DMS114 treated with DMSO at 0.1 percent for 48 hours (cell line): ENCODE measurements at regions not wholly inside any gene's neighbourhood (a gene's known extent, or its start where the extent isn't known, plus 50 kb on each side); places are given as distances from the start of the nearest gene placed in this dataset.

Experiments
- DNase-seq: peaks from one replicate; lab custom pipeline; 2025; ENCODE audit not compliant: unreplicated experiment; lab: John Stamatoyannopoulos, UW

GRCh38 chr16:7185689-7186088, 147.0 kb upstream of the RBFOX1 start:
- no peak for DNase-seq

DNA sequence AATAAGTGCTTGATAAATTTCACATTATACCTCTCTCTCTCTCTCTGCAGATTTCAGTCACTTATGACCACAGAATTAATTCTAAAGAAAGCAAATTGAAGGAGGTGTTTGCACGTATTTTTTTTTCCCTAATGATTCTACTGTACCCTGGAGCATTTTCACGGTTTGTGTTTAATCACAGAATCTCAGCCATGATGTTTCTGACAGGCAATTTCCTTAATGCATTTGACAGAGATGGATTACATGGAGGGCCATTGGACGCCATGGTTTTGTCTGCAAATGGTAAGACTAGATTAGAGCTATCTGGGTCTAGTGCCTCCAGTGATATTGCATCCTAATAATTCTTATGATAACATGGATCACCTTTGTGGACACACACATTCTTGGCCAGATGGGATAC, 147.5 kb upstream of the RBFOX1 start:
- DNase-seq, result no peak

GRCh38 chr16:7183768-7184167, 148.9 kb upstream of the RBFOX1 start:
- DNase-seq, result no peak

DNA sequence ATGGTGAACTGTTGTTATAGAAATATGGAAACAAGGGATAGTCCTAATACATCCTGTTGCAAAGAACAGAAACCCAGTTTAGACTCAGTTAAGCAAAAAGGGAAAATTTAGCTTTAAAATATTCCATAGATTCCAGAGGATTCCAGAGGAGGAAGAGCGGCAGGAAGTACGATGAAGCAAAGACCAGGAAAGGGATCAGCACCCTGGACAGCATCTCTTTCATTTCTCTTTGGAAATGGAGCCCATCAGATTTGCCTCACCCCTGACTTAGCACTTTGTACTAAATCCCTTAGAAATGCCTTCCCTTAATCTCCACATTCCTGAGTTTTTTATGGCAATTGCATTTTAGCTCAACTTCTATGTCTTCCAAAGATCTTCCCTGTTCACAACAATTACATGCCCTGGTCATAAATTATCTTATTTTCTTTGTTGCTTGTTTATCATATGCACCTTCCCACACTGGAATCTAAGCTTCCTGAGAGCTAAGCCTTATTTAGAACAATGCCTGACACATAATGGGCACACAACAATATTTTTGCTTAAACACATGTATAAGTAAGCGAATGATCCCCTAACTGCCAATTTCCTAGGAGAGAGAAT, 150.0 kb upstream of the RBFOX1 start:
- no peak for DNase-seq

GRCh38 chr16:7177875-7178274, 154.8 kb upstream of the RBFOX1 start:
- DNase-seq, result no peak

GRCh38 chr16:7171151-7171550, 161.5 kb upstream of the RBFOX1 start:
- no peak for DNase-seq

DNA sequence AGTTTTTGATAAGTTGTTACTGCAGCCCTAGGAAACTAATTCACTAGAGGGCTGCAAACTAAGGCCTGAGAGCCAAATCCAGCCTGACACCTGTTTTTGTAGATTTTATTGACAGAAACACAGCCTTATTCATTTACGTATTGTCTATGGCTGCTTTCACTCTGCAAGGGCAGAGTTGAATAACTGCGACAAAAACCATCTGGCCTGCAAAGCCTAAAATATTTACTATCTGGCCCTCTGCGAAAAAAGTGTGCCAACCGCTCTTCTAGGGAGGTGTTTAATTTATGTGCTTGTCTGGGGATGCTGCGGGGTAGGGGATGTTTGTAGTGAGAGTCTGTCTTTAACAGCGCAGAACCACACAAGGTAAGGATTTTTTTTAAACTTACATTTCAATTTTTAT, 165.0 kb upstream of the RBFOX1 start:
- DNase-seq, result no peak

- DNase-seq, result no peak
Measured at GRCh38 chr16:7161891-7162290, 170.8 kb upstream of the RBFOX1 start.

DNA sequence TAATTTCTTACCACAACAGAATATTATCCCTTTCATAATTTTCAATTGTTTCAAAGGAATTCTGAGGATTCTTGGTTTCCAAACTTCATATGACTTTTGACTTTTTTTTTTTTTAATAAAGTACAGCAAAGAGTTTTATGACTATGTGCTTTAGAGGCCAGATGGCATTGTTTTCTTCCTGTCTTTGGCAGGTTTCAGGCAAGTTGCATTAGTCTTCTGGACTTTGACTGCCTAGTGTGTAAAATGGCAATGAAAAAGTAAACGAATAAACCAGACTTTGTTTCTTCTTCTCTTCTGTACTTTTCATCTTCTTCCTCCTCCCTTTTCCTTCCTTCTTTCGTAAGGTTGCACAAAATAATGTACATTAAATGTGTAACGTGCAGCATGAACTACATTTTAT, 172.6 kb upstream of the RBFOX1 start:
- no peak for DNase-seq

DNA sequence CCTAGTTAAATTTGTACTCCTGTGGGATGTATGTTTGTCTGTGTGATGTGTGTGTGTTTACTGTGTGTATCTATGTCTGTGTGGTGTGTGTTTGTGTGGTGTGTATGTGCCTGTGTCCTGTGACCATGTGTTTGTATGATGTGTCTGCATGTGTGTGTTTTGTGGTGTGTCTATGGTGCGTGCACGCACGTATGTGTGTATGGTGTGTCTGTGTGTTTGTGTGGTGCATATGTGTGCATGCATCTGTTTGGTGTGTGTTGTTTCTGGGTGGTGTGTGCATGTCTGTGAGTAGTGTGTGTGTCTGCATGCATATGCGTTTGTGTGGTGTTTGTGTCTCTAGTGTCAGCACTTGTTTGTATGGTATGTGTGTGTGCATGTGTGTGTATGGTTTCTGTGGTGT, 174.2 kb upstream of the RBFOX1 start:
- no peak for DNase-seq

DNA sequence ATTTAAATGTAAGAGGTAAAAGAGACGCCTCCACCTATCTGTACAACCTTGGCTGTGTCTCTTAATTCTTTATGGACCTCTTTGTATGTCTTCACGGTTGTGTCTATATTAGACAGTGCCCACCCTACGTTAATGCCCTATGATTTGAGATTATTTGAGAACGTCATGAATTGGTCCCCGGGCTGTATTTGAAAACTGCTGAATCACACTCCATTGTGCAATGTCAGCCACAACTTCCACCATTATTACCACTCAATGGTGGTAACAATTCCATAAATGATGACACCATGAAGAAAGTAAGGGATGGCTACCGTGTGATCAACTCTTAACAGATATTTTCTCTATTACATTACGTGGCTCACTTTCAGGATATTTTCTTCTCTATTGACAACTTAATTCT, 182.4 kb upstream of the RBFOX1 start:
- DNase-seq, result no peak

- DNase-seq, result no peak
Measured at GRCh38 chr16:7148606-7149005, 184.0 kb upstream of the RBFOX1 start.

DNA sequence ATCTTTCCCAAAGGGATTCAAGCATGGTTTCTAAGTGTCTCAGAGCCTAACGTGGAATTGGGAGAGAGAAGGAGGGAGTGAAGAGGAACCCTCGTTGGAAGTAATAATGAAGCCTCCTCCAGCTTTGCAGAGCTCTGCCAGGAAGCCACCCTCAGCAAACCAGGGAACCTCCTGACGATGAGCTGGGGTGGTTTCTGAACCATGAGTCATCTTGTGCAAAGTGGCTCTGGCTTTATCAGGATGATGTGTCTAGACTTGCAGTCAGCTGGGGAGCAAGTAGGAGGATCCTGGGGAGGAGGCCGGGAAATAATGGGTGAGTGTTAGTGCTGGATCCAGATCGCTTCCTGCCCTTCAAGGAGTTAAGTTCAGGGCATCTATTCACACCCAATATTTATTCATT, 191.7 kb upstream of the RBFOX1 start:
- no peak for DNase-seq

DNA sequence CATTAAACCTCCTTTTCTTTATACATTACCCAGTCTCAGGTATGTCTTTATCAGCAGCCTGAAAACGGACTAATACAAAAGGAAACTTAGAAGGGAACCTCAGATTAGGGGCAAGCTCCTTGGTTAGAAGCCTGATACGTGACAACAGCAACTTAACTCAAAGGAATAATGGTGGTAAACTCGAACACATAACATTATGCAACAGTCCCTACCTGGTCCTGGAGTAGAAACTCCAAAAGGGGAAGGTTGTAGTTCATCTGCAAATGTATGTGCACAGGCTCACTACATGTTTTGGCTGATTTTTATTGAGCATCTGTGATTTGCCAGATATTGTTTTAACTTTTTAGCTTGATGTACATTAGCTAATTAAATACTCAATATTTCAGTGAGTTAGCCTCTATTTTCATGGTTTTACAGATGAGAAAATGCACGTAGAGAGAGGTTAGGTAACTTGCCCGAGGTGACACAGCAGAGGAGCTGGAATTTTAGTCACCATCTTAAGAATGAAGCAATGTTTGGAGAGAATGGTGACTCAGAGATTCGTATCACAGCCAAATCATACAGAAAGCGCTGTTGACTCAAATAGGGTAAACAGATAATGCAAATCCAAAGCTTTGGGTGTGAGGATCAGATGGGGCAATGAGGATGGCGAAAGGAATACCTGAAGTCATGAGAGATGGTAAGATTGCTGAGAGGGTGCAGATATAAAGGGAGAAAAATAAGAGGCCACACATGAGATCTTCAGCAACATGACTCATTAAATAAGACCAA, 194.9 kb upstream of the RBFOX1 start:
- DNase-seq, result no peak

GRCh38 chr16:7132465-7132864, 200.2 kb upstream of the RBFOX1 start:
- DNase-seq, result no peak

DNA sequence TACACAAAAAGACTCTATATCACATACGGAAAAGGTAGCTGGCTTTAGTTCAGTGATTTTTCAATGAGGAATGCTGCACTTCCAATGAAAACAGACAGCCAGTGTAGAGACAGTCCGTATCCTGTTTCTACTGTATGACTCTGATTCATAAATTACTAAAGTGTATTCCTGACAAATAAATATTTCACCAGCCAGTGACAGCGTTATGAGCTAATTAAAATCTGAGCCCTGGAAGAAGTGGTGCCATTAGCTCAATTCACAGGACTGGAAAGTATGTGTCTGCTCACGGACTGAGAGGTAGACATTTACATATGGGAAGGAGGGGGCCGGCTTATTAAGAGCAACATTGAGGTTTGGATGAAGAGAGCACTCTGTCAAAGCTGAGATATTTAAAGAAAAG, 207.9 kb upstream of the RBFOX1 start:
- DNase-seq, result no peak

DNA sequence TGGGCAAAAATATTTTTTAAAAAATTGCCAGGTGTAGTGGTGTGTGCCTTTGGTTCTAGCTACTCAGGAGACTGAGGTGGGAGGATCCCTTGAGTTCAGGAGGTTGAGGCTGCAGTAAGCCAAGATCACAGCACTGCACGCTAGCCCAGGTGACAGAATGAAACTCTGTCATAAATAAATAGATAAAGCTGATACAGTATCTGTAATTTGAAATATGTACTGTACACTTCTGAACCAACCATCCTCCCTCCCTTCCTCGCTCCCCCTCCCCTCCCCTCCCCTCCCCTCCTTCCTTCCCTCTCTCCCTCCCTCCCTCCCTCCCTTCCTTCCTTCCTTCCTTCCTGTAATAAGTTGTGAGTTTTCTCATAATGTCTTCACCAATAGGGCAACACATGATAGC, 208.4 kb upstream of the RBFOX1 start:
- no peak for DNase-seq

DNA sequence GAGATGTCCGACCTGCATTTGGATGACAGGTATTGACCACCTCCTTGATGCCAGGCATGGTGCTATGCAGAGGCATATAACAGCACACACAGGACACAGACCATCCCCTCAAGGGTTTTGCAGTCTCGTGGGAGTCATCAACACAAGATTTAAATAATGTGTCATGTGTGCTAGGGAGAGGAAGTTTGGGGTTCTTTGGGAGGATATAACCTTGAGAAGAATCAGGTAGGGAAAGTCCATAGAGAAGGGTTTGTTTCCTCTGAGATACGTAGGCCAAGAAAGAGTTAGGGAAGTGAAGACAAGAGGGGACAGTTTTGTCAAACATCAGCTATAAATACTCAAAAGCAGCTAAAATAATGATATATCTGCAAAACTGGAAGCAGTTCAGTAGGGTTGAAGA, 215.9 kb upstream of the RBFOX1 start:
- DNase-seq, result no peak

GRCh38 chr16:7115898-7116297, 216.7 kb upstream of the RBFOX1 start:
- no peak for DNase-seq

GRCh38 chr16:7113949-7114348, 218.7 kb upstream of the RBFOX1 start:
- no peak for DNase-seq

DNA sequence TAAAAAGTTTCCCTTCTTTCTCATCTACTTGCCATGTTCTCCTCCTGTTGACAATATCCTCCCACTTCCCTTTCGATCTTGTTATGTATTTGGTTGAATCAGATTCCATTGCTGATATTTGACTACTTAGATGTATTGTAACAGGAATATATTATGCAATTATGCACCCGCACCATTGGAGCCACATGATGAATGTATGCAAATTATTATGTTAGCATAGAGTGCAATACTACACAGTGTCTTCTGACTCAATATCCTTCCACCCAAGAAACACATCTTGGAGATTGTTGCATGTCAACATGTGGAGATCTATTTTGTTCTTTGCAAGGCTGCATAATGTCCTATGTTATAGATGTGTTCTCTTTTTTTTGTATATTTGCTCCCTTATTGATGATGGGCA, 219.2 kb upstream of the RBFOX1 start:
- DNase-seq, result no peak

DNA sequence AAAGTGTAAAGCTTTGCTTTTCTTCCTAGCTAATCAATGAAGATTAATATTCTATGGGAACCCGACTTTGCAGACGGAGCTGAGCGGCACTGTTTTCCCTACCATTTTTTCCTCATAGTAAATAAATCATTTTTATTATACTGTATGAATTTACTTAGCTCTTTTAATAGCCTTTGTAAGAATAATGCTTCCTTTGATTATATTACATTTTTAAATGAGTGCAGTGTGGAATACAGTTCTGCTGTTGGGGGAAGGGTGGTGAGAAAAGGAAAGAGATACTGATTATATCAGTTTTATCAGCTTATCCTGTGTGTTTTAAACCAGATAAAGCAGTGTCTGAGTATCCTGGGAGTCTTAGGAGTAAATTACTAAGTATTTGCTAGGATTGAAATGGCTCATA, 221.4 kb upstream of the RBFOX1 start:
- DNase-seq, result no peak

- DNase-seq, result no peak
Measured at GRCh38 chr16:7107436-7107835, 225.2 kb upstream of the RBFOX1 start.
